GM19455 (cell line): ENCODE measurements at regions not wholly inside any gene's neighbourhood (a gene's known extent, or its start where the extent isn't known, plus 50 kb on each side); places are given as distances from the start of the nearest gene placed in this dataset.
"Not testable (repeated sequence)": the region's sequence is repeated elsewhere in the genome, so short reads cannot be mapped to it uniquely, and the experiment has no call there.

Source experiments
- ATAC-seq: cut with Tn5 transposase; IDR thresholded peaks from one replicate; pipeline ENCODE4 v1.9.1; 2021; ENCODE audit not compliant: unreplicated experiment

- no peak for ATAC-seq
These were observed 133.8 kb upstream of the F3 start for GRCh38 chr1:94675373-94675772.

DNA sequence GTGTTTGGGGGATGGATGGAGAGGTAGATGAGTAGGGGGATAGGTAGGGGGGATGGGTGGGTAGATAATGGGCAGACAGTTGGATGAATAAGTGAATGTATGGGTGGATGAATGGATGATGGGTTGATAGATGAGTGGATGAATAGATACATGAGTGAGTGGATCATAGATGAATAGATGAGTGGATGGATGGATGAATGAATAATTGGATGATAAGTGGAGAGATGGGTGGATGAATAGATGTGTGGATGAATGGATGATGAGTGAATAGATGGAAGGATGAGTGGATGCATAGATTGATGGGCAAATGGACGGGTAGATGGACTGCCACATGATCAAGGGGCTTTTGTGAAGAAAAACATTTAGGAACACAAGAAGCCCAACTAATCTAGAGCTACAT is 133.3 kb upstream of the F3 start:
- ATAC-seq, result no peak

DNA sequence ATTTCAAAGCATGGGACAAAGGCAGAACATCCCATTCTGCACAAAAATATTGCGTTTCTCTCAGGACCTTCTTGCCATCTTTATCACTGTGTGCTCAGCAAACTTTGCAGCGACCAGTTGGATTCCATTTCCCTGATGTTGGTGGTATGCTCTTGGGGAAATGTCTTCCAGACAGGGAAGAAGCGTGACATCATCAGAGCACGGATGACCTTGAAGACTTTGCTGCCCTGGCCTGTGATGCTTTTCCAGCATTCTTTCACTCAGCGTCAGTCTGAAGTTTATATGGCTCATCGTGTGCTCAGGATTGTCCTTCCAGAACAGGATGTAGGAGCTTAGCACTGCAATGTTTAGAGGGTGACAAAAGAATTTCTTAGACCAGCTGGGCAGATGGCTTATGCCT is 131.4 kb upstream of the F3 start:
- ATAC-seq, result no peak

GRCh38 chr1:94672001-94672400 is 130.4 kb upstream of the F3 start:
- ATAC-seq, result no peak

DNA sequence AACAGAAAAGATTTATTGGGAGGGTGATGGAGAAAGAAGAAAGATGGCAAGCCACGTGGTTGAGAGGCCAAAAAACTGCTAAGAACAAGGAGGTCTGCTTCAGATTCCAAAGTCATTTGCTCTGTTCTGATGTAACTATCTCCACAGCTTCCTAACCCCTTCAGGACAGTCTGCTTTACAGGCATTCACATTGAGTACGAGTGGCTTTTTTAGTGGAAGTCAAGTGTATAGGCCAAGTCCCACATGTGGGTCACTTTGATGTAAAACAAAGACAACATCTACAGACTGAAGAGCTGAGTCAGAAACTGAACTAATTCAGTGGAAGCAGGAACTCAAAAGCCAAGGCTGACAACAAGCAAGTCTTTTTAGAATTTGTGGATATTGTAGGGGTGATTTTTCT is 128.7 kb upstream of the F3 start:
- ATAC-seq, result no peak

DNA sequence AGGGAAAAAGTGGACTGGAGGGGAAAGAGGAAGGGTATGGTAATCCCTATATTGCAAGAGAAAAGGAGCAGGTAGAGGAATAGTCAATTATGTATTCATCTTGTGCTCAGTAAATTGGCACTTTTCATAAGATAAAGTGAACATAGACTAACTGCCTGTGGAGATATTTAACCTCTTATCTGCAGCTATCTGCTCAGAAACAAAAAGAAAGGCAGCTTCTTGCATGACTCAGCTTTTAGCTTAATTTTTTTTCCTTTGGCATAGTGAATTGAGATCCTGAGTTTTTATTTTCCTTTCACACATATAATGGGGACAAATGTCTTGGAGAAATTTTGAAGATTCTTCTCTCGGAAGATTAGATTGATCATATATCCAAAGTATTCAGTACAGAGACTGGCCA is 127.6 kb upstream of the F3 start:
- ATAC-seq, result no peak

- ATAC-seq, result no peak
These were observed 127.0 kb upstream of the F3 start for GRCh38 chr1:94668528-94668927.

DNA sequence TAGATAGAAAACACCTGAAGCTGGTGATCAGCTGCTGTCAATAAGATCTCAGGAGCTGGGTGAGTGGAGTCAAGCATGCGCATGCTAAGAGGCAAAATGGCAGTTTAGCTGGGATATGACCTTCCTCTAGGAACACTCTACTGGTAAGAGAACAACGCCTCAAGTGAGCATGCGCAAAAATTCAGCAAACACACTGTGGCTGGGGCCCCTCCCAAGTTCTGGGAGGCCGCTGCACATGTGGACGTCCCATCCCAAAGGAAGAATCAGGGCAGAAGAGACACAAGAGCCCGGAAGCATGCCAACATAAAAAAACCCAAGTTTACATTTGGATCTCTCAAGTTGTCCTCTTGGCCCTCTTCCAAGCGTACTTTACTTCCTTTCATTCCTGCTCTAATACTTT is 126.3 kb upstream of the F3 start:
- no peak for ATAC-seq

- ATAC-seq, result no peak
These were observed 125.2 kb upstream of the F3 start for GRCh38 chr1:94666797-94667196.

DNA sequence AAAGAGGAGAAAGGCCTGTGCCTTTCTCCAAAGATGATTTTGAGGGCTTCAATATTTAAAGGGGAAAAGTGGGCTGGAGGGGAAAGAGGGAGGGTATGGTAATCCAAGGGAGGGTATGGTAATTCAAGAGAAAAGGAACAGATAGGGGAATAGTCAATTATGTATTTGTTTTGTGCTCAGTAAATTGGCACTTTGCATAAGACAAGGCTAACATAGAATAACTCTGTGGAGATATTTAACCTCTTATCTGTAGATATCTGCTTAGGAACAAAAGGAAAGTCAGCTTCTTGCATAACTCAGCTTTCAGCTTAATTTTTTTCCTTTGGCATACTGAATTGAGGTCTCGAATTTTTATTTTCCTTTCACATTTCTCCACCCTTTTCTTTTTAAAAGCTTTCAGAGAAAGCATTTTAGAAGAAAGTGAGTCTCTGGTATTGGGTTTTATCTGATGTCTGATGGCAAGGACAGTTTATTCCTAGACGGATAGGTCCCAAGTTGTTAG is 119.9 kb upstream of the F3 start:
- ATAC-seq, result no peak

- ATAC-seq, result no peak
These were observed 119.4 kb upstream of the F3 start for GRCh38 chr1:94660994-94661393.

GRCh38 chr1:94660258-94660657 is 118.7 kb upstream of the F3 start:
- ATAC-seq, result no peak

DNA sequence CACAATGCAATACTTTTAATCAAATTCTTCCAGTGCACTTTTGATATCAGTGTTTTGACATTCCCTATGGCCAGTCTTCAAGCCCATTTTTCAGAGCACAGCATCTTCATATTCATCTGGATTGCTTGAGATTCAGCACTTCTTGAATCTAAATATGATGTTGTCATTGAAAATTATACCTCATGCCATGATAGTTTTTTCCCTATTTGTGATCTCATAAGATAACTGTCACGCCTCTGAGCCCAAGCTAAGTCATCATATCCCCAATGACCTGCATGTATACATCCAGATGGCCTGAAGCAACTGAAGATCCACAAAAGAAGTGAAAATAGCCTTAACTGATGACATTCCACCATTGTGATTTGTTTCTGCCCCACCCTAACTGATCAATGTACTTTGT is 117.6 kb upstream of the F3 start:
- ATAC-seq, result not testable (repeated sequence)

DNA sequence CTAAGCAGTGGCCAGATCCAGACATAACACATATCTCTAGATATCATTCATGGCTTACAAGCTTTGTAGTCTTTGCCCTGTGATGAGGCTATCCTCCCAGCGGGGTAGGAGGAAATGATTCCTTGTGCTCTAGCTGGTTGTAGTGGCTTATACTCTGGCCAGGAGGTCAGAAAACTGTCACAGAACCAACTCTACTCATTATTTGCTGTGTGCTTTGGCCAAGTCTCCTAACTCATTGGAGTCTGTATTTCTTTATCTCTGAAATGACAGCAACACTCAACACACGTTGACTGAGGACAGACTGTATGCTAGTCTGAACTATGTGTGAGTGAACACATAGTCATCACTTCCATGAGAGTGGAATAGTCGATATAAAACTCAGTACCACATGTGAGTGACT is 116.7 kb upstream of the F3 start:
- ATAC-seq, result no peak

- not testable (repeated sequence) for ATAC-seq
These were observed 116.2 kb upstream of the F3 start for GRCh38 chr1:94657776-94658175.

- no peak for ATAC-seq
These were observed 115.4 kb upstream of the F3 start for GRCh38 chr1:94656967-94657366.

DNA sequence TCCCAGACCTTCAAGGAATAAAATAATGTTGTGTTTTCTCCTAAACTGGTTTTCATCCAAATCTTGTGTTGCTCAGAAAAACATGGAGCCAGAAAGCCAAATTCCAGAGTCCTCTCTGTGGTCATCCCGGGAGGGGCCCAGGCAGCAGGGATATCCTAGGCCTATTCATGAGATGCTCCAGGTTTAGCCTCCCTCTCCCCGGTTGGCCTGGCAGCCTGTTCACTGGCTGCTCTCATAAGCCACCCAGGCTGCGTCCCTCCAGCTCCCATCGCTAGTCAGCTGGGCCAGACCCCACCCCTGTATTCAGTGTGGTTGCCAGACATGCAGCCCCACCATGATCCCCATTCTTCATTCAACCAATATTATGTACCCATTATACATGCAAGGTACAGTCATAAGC is 113.4 kb upstream of the F3 start:
- no peak for ATAC-seq

- ATAC-seq, result no peak
These were observed 112.9 kb upstream of the F3 start for GRCh38 chr1:94654459-94654858.

- ATAC-seq, result no peak
These were observed 112.5 kb upstream of the F3 start for GRCh38 chr1:94654031-94654430.

- ATAC-seq, result no peak
These were observed 111.9 kb upstream of the F3 start for GRCh38 chr1:94653454-94653853.

DNA sequence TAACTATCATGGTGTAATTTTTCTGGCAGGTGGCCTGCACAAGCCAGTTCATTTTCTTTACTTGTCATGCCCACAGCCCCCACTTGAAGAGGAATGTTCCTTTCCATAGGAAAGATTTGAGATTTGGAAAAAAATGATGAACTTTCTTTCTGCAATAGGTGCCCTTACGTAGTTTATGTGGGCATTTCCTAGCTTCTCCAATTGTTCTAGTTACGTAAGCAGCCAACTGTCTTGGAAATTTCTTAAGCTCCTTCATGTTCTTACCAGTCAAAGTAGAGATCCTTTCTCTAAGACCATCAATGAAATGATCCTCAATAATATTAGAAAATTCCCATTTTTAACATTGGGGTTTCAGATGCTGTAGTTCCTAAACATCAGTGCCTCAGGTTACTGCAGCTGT is 109.5 kb upstream of the F3 start:
- ATAC-seq, result no peak

DNA sequence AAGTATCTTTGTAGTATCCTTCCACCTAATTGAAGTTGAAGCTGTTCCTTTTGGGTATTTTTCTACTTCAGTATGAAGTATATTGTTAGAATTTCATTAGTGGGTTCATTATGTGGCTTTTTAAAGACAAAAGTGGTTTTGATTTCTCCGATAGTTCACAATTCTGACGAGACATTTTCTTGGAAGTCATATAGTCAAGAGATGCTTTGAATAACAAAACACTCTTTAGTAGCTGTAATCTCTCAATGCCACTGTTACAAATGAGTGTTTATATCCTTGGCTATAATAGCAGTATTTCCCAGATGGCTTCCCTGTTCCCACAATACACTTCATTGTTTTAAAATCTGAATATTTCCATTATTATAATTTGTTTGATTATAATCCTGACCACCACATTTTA is 108.7 kb upstream of the F3 start:
- ATAC-seq, result no peak

GRCh38 chr1:94648225-94649007 is 106.9 kb upstream of the F3 start:
- ATAC-seq, result no peak
